CD1c-positive myeloid dendritic cell (primary cell): ENCODE measurements at regions not wholly inside any gene's neighbourhood (a gene's known extent, or its start where the extent isn't known, plus 50 kb on each side); places are given as distances from the start of the nearest gene placed in this dataset.
A peak's percentile ranks its signal among the peaks of the same experiment; 100 is the strongest.
"Not testable (repeated sequence)": the region's sequence is repeated elsewhere in the genome, so short reads cannot be mapped to it uniquely, and the experiment has no call there.

ENCODE experiments used
- DNase-seq: peaks from one replicate; pipeline ENCODE4 v3.0.0-alpha.2; 2016; ENCODE audit errors: extremely low spot score

GRCh38 chr6:150683320-150683719 is 83.6 kb downstream of the PLEKHG1 start:
- no peak for DNase-seq

GRCh38 chr6:150684161-150684560 is 84.5 kb downstream of the PLEKHG1 start:
- DNase-seq: no peak

GRCh38 chr6:150684714-150685459 is 85.2 kb downstream of the PLEKHG1 start:
- no peak for DNase-seq

GRCh38 chr6:150685860-150686259 is 86.2 kb downstream of the PLEKHG1 start:
- peak; percentile 40 for DNase-seq

DNA sequence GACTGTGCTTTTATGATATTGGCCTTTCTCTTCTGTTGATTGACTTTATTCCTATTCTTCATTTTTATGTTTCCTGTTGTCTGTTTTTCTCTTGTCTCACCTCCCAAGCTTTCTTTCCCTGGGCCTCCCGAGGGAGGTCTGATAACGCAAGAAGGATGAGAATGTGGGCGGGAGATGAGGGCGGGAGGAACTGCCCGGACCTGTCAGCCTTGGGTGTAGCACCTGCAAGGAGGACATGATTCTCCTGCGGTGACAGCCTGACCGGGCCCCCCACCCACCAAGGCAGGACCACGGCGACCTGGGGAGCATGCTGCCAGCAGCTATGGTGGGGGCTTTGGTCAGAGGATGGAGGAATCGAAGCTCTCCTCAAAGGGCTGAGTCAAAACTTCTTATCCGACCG is 86.9 kb downstream of the PLEKHG1 start:
- no peak for DNase-seq

GRCh38 chr6:150687508-150687907 is 87.8 kb downstream of the PLEKHG1 start:
- no peak for DNase-seq

- DNase-seq: no peak
These were observed 90.4 kb downstream of the PLEKHG1 start for GRCh38 chr6:150689900-150690590.

GRCh38 chr6:150690681-150691080 is 91.0 kb downstream of the PLEKHG1 start:
- no peak for DNase-seq

DNA sequence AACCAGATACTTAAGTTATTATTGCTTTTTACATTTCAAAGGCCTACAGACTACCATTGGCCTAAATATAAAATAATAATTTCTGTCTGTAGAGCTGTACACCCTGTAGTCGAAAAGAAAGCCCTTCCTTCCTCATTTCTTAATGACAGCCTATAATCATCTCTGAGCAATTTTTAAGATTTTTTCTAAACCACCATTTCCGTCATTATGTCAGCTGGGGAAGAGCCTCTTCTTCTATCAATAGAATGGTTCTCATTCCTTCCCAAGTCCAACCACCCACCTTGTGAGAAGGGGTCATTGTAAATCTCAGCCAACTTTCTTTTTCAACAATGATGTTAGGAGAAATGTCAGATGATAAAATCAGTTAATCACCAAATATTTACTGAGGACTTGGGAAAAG is 91.8 kb downstream of the PLEKHG1 start:
- DNase-seq: no peak

DNA sequence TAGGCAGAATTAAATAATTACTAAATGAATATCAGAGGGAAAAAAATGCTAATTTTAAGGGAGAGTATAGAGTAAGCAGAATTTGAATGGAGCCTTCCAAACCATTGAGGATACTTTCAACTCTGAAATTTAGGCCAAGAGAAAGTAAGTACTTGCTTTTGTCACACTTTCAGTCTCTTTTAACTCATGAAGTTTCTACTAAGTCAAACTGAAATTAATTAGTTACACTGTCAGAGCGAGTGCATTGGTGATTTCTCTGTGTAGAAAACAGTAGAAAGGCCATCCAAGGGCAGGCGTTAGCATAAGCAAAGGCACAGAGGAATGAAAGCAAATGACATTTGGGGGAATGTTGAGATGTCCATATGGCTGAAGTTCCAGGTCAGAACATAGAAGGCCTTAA is 92.9 kb downstream of the PLEKHG1 start:
- DNase-seq: no peak

DNA sequence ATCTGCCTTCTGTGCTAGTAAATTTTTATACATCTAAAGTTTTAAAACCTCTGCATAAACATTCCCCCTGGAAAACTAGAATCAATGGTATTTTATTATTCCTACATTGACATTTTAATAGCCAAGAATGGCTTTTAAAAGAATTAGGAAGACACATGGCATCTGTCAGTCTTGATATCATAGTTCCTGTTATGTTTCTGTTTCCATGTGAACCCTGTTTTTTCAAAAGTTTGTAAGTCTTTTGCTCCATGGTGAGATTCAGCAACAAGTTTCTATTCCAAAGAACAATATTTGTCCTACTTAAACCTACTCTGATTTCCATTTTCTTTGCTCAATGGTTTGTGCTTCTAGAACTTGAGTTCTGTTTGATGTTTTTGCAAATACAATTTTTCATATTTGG is 95.2 kb downstream of the PLEKHG1 start:
- no peak for DNase-seq

- no peak for DNase-seq
These were observed 96.0 kb downstream of the PLEKHG1 start for GRCh38 chr6:150695652-150696051.

GRCh38 chr6:150696190-150696589 is 96.5 kb downstream of the PLEKHG1 start:
- no peak for DNase-seq

DNA sequence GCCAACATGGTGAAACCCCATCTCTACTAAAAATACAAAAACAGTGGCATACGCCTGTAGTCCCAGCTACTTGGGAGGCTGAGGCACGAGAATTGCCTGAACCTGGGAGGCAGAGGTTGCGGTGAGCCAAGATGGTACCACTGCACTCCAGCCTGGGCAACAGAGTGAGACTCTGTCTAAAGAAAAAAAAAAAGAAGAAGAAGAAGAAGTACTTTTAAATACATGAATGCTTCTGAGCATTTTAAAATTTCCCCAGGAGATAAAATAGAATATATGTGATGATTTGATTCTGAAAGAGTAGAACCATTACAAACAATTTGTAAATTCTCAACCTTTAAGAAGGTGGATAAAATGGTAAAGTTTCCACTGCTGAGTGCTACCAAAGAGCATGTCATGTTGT is 97.2 kb downstream of the PLEKHG1 start:
- DNase-seq: not testable (repeated sequence)

DNA sequence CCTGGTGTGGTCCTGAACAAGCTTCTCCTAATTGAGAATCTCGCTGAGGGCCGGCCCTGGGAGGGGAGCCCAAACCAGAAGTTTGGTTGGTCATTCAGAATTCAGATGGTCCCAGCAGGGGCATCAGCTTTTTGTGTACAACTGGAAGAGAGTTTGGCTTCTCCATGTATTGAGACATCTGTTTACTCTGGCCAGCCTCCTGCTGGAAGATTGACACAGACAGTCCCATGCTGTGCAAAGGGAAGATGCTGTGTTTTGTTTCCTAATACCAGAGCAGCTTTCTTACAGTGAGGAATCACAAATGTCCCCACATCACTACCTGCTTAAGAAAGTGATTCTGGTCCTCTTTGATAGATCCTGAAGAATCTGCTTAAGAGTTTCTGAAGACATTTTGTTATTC is 97.8 kb downstream of the PLEKHG1 start:
- no peak for DNase-seq

GRCh38 chr6:150698391-150698790 is 98.7 kb downstream of the PLEKHG1 start:
- no peak for DNase-seq

- DNase-seq: peak; percentile 49
These were observed 103.0 kb downstream of the PLEKHG1 start for GRCh38 chr6:150702675-150703074.

- no peak for DNase-seq
These were observed 104.9 kb downstream of the PLEKHG1 start for GRCh38 chr6:150704447-150705192.

DNA sequence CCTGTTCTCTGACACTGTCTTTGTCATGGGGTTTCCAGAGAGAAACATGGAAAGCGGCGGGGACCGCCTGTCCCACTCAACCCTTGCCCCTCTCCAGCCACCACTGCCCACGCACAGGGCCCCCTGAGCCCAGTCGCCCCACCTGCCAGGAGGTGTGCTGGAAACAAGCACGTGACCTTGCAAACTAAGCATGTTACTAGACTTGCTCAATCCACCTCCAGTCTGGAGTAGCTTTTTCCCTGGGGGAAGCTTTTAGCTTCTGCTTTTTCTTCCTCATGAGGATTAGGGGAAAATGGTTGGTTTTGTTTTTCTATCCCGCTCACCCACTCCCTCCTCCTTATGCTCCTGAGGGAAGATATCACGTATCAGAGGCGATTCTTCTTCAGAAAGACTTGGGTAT is 105.7 kb downstream of the PLEKHG1 start:
- no peak for DNase-seq

GRCh38 chr6:150710236-150710635 is 110.6 kb downstream of the PLEKHG1 start:
- DNase-seq: no peak

DNA sequence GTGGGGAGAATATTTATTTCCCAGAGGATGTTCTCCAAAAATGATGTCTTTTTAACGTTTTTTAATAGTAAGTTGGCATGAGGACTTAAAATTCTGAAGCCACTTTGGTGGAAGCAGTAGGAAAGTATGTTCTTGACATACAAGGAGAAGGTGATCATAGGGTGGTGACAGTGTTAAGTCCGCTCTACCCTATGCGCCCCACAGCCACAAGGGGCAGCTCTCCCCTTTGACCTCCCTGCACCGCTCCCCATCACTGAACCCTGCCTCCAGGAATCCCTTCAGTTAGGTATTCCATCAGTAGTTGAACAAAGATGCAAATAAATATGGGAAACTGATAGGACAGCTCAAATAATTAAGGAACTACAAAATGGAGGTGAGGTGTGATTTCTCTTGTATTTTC is 111.4 kb downstream of the PLEKHG1 start:
- DNase-seq: no peak

- DNase-seq: no peak
These were observed 112.2 kb downstream of the PLEKHG1 start for GRCh38 chr6:150711584-150712504.
